SK-N-MC (cell line): ENCODE measurements at regions not wholly inside any gene's neighbourhood (a gene's known extent, or its start where the extent isn't known, plus 50 kb on each side); places are given as distances from the start of the nearest gene placed in this dataset.

ENCODE experiments used
- EZH2 ChIP-seq: fragments of 200-600 bp; sonication (generic); IDR thresholded peaks from one replicate; pipeline ENCODE4 v1.6.1; 2017; ENCODE audit warnings: antibody characterized with exemption
- POLR2AphosphoS5 ChIP-seq: IDR thresholded peaks from 2 replicates; pipeline ENCODE4 v1.6.1; 2012; ENCODE audit warnings: mild to moderate bottlenecking, low read depth, low read length, borderline replicate concordance

- TF ChIP-seq EZH2 (no peak), POLR2AphosphoS5 (no peak)
Measured at GRCh38 chr2:6184532-6185292, 492.5 kb downstream of the SOX11 start.
